Caco-2 (cell line): ENCODE measurements at regions not wholly inside any gene's neighbourhood (a gene's known extent, or its start where the extent isn't known, plus 50 kb on each side); places are given as distances from the start of the nearest gene placed in this dataset.

Source experiments
- BruUV-seq: library from RNA; stranded (reverse); fragments of 400-500 nt; replicated peaks from 2 replicates; lab custom pipeline; 2021; lab: Mats Ljungman, UMichigan
- CTCF ChIA-PET: fragments of 300-600 bp; sonication (Branson Sonifier 250); formaldehyde crosslinking; loops from one replicate; lab custom pipeline; 2022; ENCODE audit warnings: antibody characterized with exemption; lab: Charles Lee
- POLR2A ChIA-PET: fragments of 300-600 bp; sonication (Branson Sonifier 250); formaldehyde crosslinking; loops from one replicate; lab custom pipeline; 2022; ENCODE audit warnings: antibody characterized with exemption; lab: Charles Lee
- DNase-seq, 2 experiments: peaks; one replicate each; pipeline versions ENCODE4 v3.0.0 to v3.0.0-alpha.2; 2020 to 2022
- H3K27me3 ChIP-seq: replicated peaks from 2 replicates; pipeline ENCODE4 v1.6.0; 2011; ENCODE audit warnings: low read length; ENCODE audit not compliant: control insufficient read depth, insufficient read depth
- H3K36me3 ChIP-seq: 2 replicates; pipeline ENCODE4 v1.5.1; 2011; ENCODE audit warnings: low read length; ENCODE audit not compliant: control insufficient read depth, insufficient read depth
- H3K4me1 ChIP-seq: fragments of 250-450 bp; sonication (Bioruptor Pico); 2 replicates; pipeline ENCODE4 v1.5.1; 2020; ENCODE audit warnings: mild to moderate bottlenecking
- H3K4me3 ChIP-seq: 2 replicates; pipeline ENCODE4 v1.5.1; 2011; ENCODE audit warnings: low read depth, mild to moderate bottlenecking, control low read depth, low read length
- H3K9me3 ChIP-seq: fragments of 250-450 bp; sonication (Bioruptor Pico); 2 replicates; pipeline ENCODE4 v1.5.1; 2020; ENCODE audit warnings: mild to moderate bottlenecking, moderate library complexity
- H3K27ac Mint-ChIP-seq: one replicate; pipeline ENCODE4 v1.8.0; 2022; ENCODE audit warnings: mixed read lengths; ENCODE audit not compliant: unreplicated experiment
- H3K27me3 Mint-ChIP-seq: one replicate; pipeline ENCODE4 v1.8.0; 2022; ENCODE audit warnings: mixed read lengths; ENCODE audit not compliant: insufficient read depth, unreplicated experiment
- H3K36me3 Mint-ChIP-seq: one replicate; pipeline ENCODE4 v1.8.0; 2022; ENCODE audit warnings: mild to moderate bottlenecking, mixed read lengths; ENCODE audit not compliant: insufficient read depth, unreplicated experiment
- H3K4me1 Mint-ChIP-seq: one replicate; pipeline ENCODE4 v1.8.0; 2022; ENCODE audit warnings: low read depth, mixed read lengths; ENCODE audit not compliant: unreplicated experiment
- H3K4me3 Mint-ChIP-seq: one replicate; pipeline ENCODE4 v1.8.0; 2022; ENCODE audit warnings: mild to moderate bottlenecking, moderate library complexity, mixed read lengths; ENCODE audit not compliant: unreplicated experiment
- H3K9me3 Mint-ChIP-seq: one replicate; pipeline ENCODE4 v1.8.0; 2022; ENCODE audit warnings: mixed read lengths; ENCODE audit not compliant: unreplicated experiment
- CTCF ChIP-seq, 2 experiments: fragments of 200-600 bp in 1 of 2; IDR thresholded peaks; 1 replicate in 1 of 2; 2 replicates in 1 of 2; pipeline versions ENCODE4 v1.5.1 to v1.8.0; 2011 to 2022; ENCODE audit warnings: antibody characterized with exemption in 1 of 2, control low read depth in 1 of 2, inconsistent platforms in 1 of 2, low read depth in 1 of 2, low read length in 1 of 2, mild to moderate bottlenecking in 1 of 2, moderate library complexity in 1 of 2; ENCODE audit not compliant: insufficient read depth in 1 of 2, severe bottlenecking in 1 of 2, unreplicated experiment in 1 of 2
- intact Hi-C: fragments of 100-400 bp; cut with micrococcal nuclease; formaldehyde crosslinking; loops from one replicate; pipeline ENCODE4 v1.10.0; 2022; ENCODE audit not compliant: unreplicated experiment

DNA sequence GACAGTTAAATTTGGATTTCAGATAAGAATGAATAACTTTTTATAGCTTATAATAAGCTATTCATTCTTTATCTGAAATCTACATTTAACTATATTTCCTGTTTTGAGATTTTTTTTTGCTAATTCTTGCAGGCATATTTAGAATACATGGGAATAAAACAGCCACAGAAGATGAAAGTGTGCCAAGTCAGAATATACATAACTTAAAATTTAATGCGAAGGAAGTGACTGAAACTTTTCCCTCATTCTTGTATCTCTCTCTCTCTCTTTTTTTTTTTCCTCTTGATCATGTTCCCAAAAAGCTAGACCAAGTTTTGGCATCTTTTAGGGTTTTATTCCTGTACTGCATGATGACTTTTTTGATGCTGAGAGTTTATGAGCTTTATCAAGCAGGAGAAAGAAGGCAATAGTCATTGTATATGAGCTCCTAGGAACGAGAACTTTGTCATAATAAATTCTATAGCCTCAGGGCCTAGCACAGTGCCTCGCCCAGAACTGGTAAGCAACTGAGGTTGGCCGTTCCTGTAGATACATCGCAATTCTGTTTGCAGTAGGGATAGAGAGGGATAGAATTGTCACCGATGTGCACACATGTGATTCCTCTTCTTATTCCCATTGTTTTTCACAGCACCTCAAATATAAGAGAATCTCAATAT lies 205.2 kb downstream of the MYLK4 start:
- no peak overlapping the region for H3K4me3 Mint-ChIP-seq
- CTCF ChIA-PET = interaction anchor here (0.7 kb wide), 1 partner anchor 30 kb away, joined by 4 read pairs; no protein-coding TSS in a partner anchor
- no TSS peak for BruUV-seq

GRCh38 chr6:2543321-2543720 lies 207.4 kb downstream of the MYLK4 start:
- H3K27me3 ChIP-seq = no peaks in the 10 kb centered on the region
- DNase-seq = no peak
- no peak overlapping the region for H3K4me3 ChIP-seq
- H3K4me1 Mint-ChIP-seq = peaks cover 13% of the 10 kb centered on the region
- POLR2A ChIA-PET = no interaction called here
- H3K27me3 Mint-ChIP-seq = no peaks in the 10 kb centered on the region
- H3K27ac Mint-ChIP-seq = peak overlapping the region; percentile 68
- peaks cover 7% of the 10 kb centered on the region for H3K9me3 Mint-ChIP-seq
- H3K36me3 ChIP-seq = no peaks in the 10 kb centered on the region
- CTCF ChIA-PET = interaction anchor here (0.7 to 1.2 kb wide), 2 partner anchors 28 to 46 kb away, joined by 3 to 4 read pairs; no protein-coding TSS in a partner anchor
- intact Hi-C loops = no loop called here
- peaks cover 8% of the 10 kb centered on the region for H3K9me3 ChIP-seq
- peak overlapping the region; percentile 28 for H3K4me3 Mint-ChIP-seq
- peaks cover 5% of the 10 kb centered on the region for H3K36me3 Mint-ChIP-seq
- no peak for TF ChIP-seq CTCF (IDR thresholded peaks at IDR 0.05; ENCODE audit: insufficient read depth in 1 of 2, low read depth in 1 of 2, low read length in 1 of 2, severe bottlenecking in 1 of 2, unreplicated experiment in 1 of 2)
- peaks cover 24% of the 10 kb centered on the region for H3K4me1 ChIP-seq
- no TSS peak for BruUV-seq

More for the DNA sequence above, 205.2 kb downstream of the MYLK4 start:
- Mint-ChIP-seq H3K9me3 (peaks cover 19% of the 10 kb centered on the region), H3K4me1 (peaks cover 13% of the 10 kb centered on the region), H3K27ac (no peak overlapping the region), H3K36me3 (peaks cover 5% of the 10 kb centered on the region), H3K27me3 (no peaks in the 10 kb centered on the region)
- Histone ChIP-seq H3K9me3 (peaks cover 11% of the 10 kb centered on the region), H3K27me3 (no peaks in the 10 kb centered on the region), H3K4me1 (peaks cover 24% of the 10 kb centered on the region), H3K4me3 (no peak overlapping the region), H3K36me3 (no peaks in the 10 kb centered on the region)
- no peak for TF ChIP-seq CTCF (IDR thresholded peaks at IDR 0.05; ENCODE audit: insufficient read depth in 1 of 2, low read depth in 1 of 2, low read length in 1 of 2, severe bottlenecking in 1 of 2, unreplicated experiment in 1 of 2)
- POLR2A ChIA-PET = interaction anchor here (0.6 kb wide), 1 partner anchor 30 kb away, joined by 3 read pairs; no protein-coding TSS in a partner anchor
- intact Hi-C loops = no loop called here
- DNase-seq = no peak

- peak; percentile 65 to 72 for DNase-seq
- no peaks in the 10 kb centered on the region for H3K27me3 Mint-ChIP-seq
- ChIA-PET CTCF (interaction anchor here (0.7 to 1.2 kb wide), 2 partner anchors 28 to 47 kb away, joined by 3 to 4 read pairs; no protein-coding TSS in a partner anchor), POLR2A (interaction anchor here (0.6 to 0.7 kb wide), 2 partner anchors 27 to 47 kb away, joined by 3 read pairs; no protein-coding TSS in a partner anchor)
- intact Hi-C loops = no loop called here
- peak overlapping the region; percentile 28 for H3K4me3 Mint-ChIP-seq
- TF ChIP-seq CTCF (IDR thresholded peaks at IDR 0.05; ENCODE audit: insufficient read depth in 1 of 2, low read depth in 1 of 2, low read length in 1 of 2, severe bottlenecking in 1 of 2, unreplicated experiment in 1 of 2) = no peak
- BruUV-seq = no TSS peak
- Histone ChIP-seq H3K4me1 (peaks cover 24% of the 10 kb centered on the region), H3K4me3 (no peak overlapping the region), H3K36me3 (no peaks in the 10 kb centered on the region), H3K9me3 (peaks cover 3% of the 10 kb centered on the region), H3K27me3 (no peaks in the 10 kb centered on the region)
- peaks cover 13% of the 10 kb centered on the region for H3K4me1 Mint-ChIP-seq
- H3K9me3 Mint-ChIP-seq = peaks cover 8% of the 10 kb centered on the region
- peaks cover 5% of the 10 kb centered on the region for H3K36me3 Mint-ChIP-seq
- H3K27ac Mint-ChIP-seq = peak overlapping the region; percentile 68
These were observed 207.9 kb downstream of the MYLK4 start for GRCh38 chr6:2542858-2543218.
